D341Med (cell line): ENCODE measurements at regions not wholly inside any gene's neighbourhood (a gene's known extent, or its start where the extent isn't known, plus 50 kb on each side); places are given as distances from the start of the nearest gene placed in this dataset.

Experiments used
- DNase-seq: peaks from one replicate; pipeline ENCODE4 v3.0.0; 2012; ENCODE audit warnings: low spot score

DNA sequence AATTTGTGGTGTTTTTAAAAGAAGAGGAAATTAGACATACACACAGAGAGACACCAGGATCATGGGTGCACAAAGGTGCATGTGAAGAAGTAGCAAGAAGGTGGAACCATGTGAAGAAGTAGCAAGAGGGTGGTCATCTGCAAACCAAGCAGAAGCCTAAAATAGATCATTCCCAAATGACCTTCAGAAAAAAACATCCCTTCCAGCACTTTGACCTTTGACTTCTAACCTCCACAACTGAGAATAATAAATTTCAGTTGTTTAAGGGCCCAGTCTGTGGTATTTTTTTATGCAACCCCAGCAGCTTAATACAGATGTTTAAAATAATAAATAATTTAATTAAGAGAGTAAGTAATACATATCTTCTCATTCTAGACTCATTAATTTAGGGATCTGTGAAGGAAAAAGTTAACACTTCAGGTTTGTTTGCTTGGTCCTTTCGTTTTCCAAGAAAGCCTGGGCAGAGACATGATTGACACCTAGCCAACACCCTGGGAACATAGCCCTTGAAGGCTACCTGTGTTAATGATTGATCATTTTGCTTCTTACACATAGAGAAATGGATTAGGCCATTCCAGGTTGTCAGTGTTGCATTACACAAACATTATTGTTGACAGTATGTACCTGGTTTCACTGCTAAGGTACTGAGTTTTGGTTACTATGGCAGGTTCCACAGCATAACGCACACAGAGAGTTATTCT, 1331.2 kb upstream of the GBE1 start:
- no peak for DNase-seq

- no peak for DNase-seq
These were observed 1314.6 kb upstream of the GBE1 start for GRCh38 chr3:83076041-83076440.

DNA sequence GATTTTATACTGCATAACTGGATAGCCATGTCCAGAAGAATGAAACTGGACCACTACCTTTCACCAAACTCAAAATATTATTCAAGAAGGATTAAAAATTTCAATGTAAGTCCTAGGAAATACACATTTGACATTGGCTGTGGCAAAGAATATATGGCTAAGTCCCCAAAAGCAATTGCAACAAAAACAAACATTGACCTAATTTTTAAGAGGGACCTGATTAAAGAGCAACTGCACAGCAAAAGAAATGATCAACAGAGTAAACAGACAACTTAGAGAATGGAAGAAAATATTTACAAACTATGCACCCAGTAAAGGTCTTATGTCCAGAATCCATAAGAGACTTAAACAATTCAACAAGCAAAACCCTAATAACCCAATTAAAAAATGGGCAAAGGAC, 1313.0 kb upstream of the GBE1 start:
- DNase-seq: no peak

DNA sequence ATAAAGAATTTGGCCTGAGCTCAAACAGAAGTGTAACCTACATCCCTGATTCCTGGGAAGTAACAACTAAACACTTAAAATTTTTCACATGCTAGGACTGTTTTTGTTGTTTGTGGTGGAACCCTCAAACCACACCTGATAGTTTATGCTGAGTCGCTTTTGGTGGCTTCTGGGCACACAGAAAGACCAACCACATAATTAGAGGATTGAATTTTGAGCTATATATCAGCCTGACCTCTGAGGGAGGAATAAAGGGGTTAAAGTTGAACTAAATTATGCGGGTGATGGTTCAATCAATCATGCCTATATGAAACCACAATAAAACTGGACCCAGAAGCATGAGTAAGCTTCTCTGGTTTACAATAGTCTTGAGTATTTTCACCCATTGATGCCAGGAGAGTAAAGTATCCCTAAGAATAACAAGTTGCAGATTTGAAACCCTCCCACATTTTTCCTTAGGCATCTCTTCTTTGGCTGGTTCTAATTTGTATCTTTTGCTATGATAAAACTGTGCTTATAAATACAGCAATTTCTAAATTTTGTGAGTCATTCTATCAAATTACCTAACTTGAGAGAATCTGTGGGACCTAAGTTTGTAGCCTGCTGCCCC, 1304.5 kb upstream of the GBE1 start:
- DNase-seq: no peak

- DNase-seq: no peak
These were observed 1302.0 kb upstream of the GBE1 start for GRCh38 chr3:83063446-83063845.

- no peak for DNase-seq
These were observed 1287.1 kb upstream of the GBE1 start for GRCh38 chr3:83048556-83048955.

DNA sequence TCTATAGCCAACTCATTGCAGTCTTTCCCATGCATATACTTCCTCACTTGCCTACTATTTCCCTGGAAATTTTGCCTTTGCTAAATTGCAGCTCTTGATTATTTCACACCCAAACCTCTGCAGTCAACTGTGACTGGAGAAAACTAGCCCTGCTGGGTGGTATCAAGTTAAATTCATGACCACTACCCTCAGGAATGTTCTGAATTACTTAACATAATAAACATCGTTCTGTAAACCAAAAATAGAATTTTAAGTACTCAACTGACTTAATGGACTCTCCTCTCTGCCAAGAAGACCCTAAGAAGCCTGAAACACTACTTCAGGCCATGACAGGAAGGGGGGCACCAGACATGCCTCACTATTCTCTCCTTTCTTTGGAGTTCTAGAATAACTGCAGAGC, 1278.0 kb upstream of the GBE1 start:
- DNase-seq: no peak

DNA sequence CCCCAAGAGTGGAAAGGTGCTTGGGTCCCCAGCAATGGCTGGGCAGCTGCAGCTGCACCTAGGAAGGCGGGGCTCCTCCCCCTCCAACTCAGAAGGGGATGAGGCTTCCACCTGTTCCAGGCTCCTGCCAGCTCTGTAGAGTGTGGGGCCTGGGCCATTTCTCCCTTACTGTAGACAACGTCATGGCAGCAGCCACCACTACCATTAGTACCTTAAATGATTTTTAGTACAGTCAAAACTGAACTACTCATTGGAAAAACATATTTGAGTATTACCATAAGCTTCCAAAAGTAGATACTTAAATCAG, 1274.2 kb upstream of the GBE1 start:
- no peak for DNase-seq

- peak; percentile 11 for DNase-seq
These were observed 1273.6 kb upstream of the GBE1 start for GRCh38 chr3:83034806-83035703.

GRCh38 chr3:83033133-83033532, 1271.7 kb upstream of the GBE1 start:
- no peak for DNase-seq

DNA sequence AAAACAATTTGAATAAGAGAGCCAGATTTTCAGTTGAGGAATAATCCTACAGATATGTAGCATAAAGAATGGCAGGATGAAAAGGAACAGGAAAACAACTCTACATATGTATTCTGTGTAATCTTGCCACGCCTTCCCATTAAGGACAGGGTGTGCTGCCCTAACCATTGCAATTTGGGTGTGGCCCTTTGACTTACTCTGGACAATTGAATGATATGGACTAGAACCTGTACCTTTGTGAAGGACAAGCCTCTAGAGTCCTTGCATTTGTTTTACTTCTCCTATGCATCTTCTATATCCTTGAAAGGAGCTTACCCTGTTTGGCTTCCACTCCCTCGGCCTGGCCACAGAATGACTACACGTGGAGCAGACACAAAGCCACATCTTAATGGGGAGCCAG, 1261.6 kb upstream of the GBE1 start:
- DNase-seq: no peak

DNA sequence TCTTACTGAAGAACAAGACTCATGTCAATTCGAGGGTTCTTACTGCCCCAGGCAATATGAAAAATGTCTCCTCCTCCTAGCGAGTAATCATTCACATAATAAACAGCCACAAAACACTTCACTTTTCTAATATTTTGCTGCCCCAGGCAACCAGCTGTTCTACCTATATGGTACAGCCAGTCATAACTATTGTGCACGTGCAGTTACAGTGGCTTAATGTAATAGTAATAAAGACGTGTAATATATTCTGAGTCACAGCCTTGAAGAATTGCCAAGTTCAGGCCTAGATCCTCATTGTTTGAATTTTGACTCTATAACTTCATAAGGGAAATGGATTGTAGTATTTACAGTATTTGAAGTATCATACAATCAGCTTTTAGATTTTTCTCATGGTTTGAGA, 1250.0 kb upstream of the GBE1 start:
- DNase-seq: no peak

GRCh38 chr3:83003917-83004316, 1242.5 kb upstream of the GBE1 start:
- no peak for DNase-seq

DNA sequence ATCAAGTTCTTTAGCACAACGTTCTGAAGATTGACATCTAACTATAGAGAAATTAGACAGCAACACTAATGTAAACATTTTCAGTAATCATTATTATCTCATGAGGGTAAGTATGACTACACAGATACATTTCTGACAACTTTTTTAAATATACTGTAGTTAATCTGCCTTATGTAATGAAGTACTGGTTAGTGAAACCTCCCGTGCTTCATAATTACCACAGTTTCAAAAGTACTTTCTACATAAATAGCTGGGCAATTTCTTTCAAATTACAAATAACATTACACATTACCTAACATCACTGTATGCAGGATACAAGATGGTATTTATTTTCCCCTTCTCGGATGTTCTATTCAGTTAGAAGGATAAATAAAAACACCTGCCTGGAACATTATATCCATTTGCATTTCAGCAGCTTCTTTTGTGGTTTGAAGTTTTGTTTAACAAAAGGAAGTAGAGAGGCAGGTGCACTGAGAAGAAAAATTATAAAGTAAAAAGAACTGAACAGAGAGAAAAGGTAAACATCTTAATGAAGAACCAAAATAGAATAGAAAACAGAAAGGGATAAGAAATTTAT, 1241.5 kb upstream of the GBE1 start:
- no peak for DNase-seq

DNA sequence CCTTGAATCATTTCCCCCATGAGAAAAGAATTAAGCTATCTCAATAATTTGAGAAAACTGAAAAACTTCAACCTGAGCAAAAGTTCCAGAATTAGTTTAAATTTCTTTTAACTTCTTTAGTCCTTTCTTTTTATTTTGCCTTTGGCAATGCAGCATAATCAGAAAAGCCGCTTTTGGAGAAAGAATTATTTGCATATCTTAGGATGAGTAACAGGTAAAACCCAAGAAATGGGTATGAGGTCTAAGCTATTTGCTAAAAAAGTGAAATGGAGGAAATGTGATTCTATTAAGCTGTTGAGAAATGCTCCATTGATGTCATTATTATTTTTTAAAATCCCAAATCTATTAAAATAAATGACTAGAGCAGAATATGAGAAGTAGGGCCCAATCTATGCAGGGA, 1238.3 kb upstream of the GBE1 start:
- DNase-seq: no peak

- DNase-seq: no peak
These were observed 1216.9 kb upstream of the GBE1 start for GRCh38 chr3:82978368-82978767.

DNA sequence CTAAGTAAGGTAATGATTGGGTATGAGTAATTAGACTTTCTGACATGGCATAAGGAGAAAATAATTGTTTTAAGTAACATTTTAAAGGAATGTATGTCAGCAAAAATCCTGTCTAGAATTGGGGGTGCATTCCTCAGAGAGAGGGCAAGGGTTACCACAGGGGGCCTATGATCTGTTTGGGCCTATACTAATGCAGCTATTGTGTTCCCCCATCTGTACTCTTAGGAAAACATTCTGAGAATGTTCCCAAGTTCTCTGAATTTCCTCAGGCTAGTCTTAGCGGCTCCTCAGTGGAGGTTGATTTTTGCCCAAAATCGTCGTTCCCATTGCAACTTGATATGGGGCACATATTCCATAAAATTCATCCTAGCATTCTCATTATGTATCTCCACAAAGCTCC, 1216.4 kb upstream of the GBE1 start:
- DNase-seq: no peak

- DNase-seq: no peak
These were observed 1212.3 kb upstream of the GBE1 start for GRCh38 chr3:82973791-82974190.

DNA sequence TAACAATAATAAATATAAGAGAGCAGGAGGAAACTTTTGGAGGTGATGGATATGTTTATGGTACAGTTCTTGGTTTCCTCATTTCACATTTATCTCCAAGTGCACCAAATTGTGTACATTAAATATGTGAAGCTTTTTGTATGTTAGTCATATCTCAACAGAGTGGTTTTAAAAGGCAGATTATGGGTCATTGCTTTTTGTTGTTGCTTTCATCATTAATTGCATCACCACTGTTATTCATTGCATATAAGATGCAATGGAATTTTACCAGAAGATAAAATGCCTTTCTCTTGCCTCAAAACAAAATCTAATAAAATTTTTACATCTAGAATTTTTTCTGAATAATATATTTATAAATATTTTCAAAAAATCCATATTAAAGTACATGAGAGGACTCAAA, 1198.9 kb upstream of the GBE1 start:
- DNase-seq: no peak

DNA sequence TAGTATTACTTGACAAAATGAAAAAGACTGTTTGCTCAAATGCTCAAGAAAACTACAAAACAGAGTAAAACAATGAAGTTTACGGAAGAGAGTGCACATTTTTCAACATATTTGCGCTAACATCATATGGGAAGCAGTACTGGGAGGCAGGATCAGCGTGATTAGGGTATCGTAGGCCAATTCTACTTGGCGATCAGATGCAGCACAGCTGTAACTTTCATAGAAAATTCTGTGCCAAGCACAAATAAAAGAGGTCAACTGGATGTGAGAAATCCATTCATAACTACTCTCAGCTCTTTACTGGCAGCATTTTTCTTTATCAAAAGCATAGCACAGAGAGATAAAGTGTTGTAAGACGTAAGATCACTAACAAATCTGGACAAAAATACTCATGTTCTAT, 1196.3 kb upstream of the GBE1 start:
- no peak for DNase-seq

DNA sequence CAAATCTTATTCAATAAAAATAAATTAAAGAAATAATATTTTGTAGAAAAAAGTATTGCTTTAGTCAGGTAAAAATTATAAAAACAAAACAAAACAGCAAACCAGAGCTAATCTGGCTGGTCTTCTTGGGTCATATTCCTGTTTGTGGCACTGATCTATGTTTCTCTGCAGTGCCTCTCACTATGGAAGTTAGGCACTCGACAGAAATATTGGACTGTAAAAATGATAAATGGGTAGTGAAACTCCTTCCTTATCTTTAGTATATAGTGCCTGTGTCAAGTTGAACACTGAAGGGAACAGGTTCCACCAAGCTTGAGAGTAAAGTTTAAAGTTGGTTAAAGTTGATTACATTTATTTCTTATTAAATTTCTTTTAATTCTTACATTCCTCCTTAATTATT, 1195.6 kb upstream of the GBE1 start:
- DNase-seq: no peak

DNA sequence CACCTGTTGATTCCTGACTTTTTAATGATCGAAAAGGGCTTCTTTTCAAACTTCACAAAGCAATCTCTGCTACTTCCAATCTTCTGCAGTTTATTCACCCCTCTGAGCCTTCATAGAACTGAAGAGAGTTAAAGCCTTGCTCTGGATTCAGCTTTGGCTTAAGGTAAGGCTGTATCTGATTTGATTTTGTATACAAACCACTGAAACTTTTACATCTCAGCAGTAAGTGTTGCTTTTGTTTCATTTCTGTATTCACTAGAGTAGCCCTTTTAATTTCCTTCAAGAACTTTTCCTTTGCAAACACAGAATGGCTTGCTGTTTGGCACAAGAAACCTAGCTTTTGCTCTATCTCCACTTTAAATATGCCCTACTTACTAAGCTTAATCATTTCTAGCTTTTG, 1193.0 kb upstream of the GBE1 start:
- DNase-seq: no peak

DNA sequence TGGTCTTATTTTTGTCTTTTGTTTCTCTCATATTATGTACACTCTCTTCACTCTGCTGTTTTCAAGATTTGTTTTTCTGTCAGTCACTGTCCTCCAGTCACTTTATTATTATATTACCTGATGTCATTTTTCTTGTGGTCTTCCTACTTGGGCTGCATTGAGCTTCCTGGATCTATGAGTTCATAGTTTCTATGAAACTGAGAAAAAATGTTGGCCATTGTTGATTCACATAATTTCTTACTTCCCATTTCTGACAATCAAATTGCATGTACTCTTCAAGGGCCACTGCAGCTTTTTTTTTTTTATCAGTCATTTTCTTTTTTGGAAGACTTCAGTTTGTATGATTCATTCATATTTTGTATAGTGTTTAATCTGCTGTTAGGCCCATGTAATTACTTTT, 1180.6 kb upstream of the GBE1 start:
- DNase-seq: no peak
